H9 (cell line): ENCODE measurements at regions not wholly inside any gene's neighbourhood (a gene's known extent, or its start where the extent isn't known, plus 50 kb on each side); places are given as distances from the start of the nearest gene placed in this dataset.

ENCODE experiments used
- DNase-seq: peaks from one replicate; pipeline ENCODE4 v3.0.0-alpha.2; 2017
- H2AFZ ChIP-seq: one replicate; pipeline ENCODE4 v1.6.1; 2013; ENCODE audit warnings: mild to moderate bottlenecking, low read length, control low read depth, moderate library complexity
- H2AK5ac ChIP-seq: 2 replicates; pipeline ENCODE4 v1.6.1; 2013; ENCODE audit warnings: low read length, control low read depth, mixed read lengths; ENCODE audit not compliant: insufficient read length
- H2BK120ac ChIP-seq: one replicate; pipeline ENCODE4 v1.6.1; 2013; ENCODE audit warnings: low read depth, mild to moderate bottlenecking, low read length, control low read depth, inconsistent platforms; ENCODE audit not compliant: poor library complexity, severe bottlenecking
- H2BK12ac ChIP-seq: 2 replicates; pipeline ENCODE4 v1.6.1; 2013; ENCODE audit warnings: low read length, control low read depth, mixed read lengths, low read depth; ENCODE audit not compliant: insufficient read length
- H2BK15ac ChIP-seq: 2 replicates; pipeline ENCODE4 v1.6.1; 2013; ENCODE audit warnings: low read depth, low read length, control low read depth
- H2BK20ac ChIP-seq: one replicate; pipeline ENCODE4 v1.6.1; 2013; ENCODE audit warnings: low read depth, mild to moderate bottlenecking, low read length, control low read depth, inconsistent platforms; ENCODE audit not compliant: poor library complexity, severe bottlenecking
- H2BK5ac ChIP-seq: 2 replicates; pipeline ENCODE4 v1.6.1; 2013; ENCODE audit warnings: low read length, control low read depth, mixed read lengths; ENCODE audit not compliant: insufficient read length
- H3K14ac ChIP-seq: 2 replicates; pipeline ENCODE4 v1.6.1; 2013; ENCODE audit warnings: low read length, control low read depth; ENCODE audit not compliant: insufficient read depth
- H3K18ac ChIP-seq: 2 replicates; pipeline ENCODE4 v1.6.1; 2013; ENCODE audit warnings: low read depth, mild to moderate bottlenecking, mixed read lengths, low read length, control low read depth; ENCODE audit not compliant: insufficient read length
- H3K23ac ChIP-seq: 2 replicates; pipeline ENCODE4 v1.6.1; 2013; ENCODE audit warnings: low read length, control low read depth, mixed read lengths, low read depth; ENCODE audit not compliant: insufficient read length
- H3K23me2 ChIP-seq: 2 replicates; pipeline ENCODE4 v1.6.1; 2013; ENCODE audit warnings: low read depth, mild to moderate bottlenecking, mixed read lengths, low read length, control low read depth; ENCODE audit not compliant: insufficient read length, poor library complexity, severe bottlenecking
- H3K27ac ChIP-seq: 2 replicates; pipeline ENCODE4 v1.5.1; 2013; ENCODE audit warnings: low read length, control low read depth, mixed read lengths, low read depth; ENCODE audit not compliant: insufficient read length
- H3K27me3 ChIP-seq: 2 replicates; pipeline ENCODE4 v1.6.1; 2013; ENCODE audit warnings: low read length, control low read depth, inconsistent platforms; ENCODE audit not compliant: insufficient read depth
- H3K4ac ChIP-seq: 2 replicates; pipeline ENCODE4 v1.6.1; 2013; ENCODE audit warnings: low read depth, mild to moderate bottlenecking, control low read depth, inconsistent platforms, low read length, moderate library complexity
- H3K4me1 ChIP-seq: 2 replicates; pipeline ENCODE4 v1.6.1; 2013; ENCODE audit warnings: low read length, control low read depth, inconsistent platforms; ENCODE audit not compliant: insufficient read depth
- H3K4me2 ChIP-seq: 2 replicates; pipeline ENCODE4 v1.6.1; 2013; ENCODE audit warnings: low read length, control low read depth, mixed read lengths; ENCODE audit not compliant: insufficient read length, insufficient read depth
- H3K56ac ChIP-seq: 2 replicates; pipeline ENCODE4 v1.6.1; 2013; ENCODE audit warnings: low read depth, mild to moderate bottlenecking, mixed read lengths, low read length, control low read depth; ENCODE audit not compliant: insufficient read length
- H3K79me1 ChIP-seq: 2 replicates; pipeline ENCODE4 v1.6.1; 2013; ENCODE audit warnings: low read depth, mild to moderate bottlenecking, moderate library complexity, low read length, control low read depth, inconsistent platforms; ENCODE audit not compliant: insufficient read depth, poor library complexity, severe bottlenecking
- H3K79me2 ChIP-seq: 2 replicates; pipeline ENCODE4 v1.6.1; 2013; ENCODE audit warnings: low read length, control low read depth, inconsistent platforms; ENCODE audit not compliant: insufficient read depth
- H3K9ac ChIP-seq: 2 replicates; pipeline ENCODE4 v1.6.1; 2013; ENCODE audit warnings: low read length, control low read depth, mixed read lengths; ENCODE audit not compliant: insufficient read length; ENCODE audit errors: extremely low read depth
- H3K9me3 ChIP-seq: one replicate; pipeline ENCODE4 v1.6.1; 2013; ENCODE audit warnings: low read depth, low read length, inconsistent platforms; ENCODE audit not compliant: control insufficient read depth
- H3T11ph ChIP-seq: one replicate; pipeline ENCODE4 v1.6.1; 2013; ENCODE audit warnings: mild to moderate bottlenecking, low read length, control low read depth, inconsistent platforms
- H4K20me1 ChIP-seq: one replicate; pipeline ENCODE4 v1.6.1; 2013; ENCODE audit not compliant: control insufficient read depth, insufficient read length, insufficient read depth
- H4K5ac ChIP-seq: 2 replicates; pipeline ENCODE4 v1.6.1; 2013; ENCODE audit warnings: low read depth, mild to moderate bottlenecking, mixed read lengths, low read length, control low read depth; ENCODE audit not compliant: insufficient read length
- H4K8ac ChIP-seq: replicated peaks from 2 replicates; pipeline ENCODE4 v1.6.1; 2013; ENCODE audit warnings: low read length, control low read depth, mixed read lengths, low read depth; ENCODE audit not compliant: insufficient read length
- H4K91ac ChIP-seq: 2 replicates; pipeline ENCODE4 v1.6.1; 2013; ENCODE audit warnings: low read depth, mild to moderate bottlenecking, moderate library complexity, mixed read lengths, low read length, control low read depth; ENCODE audit not compliant: insufficient read length
- H3K27ac Mint-ChIP-seq, 3 experiments: 2 replicates in 2 of 3; 3 replicates in 1 of 3; pipeline ENCODE4 v1.8.0; 2020 to 2021; ENCODE audit warnings: mixed read lengths in 3 of 3, mild to moderate bottlenecking in 1 of 3, moderate library complexity in 1 of 3
- H3K27me3 Mint-ChIP-seq: 2 replicates; pipeline ENCODE4 v1.8.0; 2021; ENCODE audit warnings: low read depth, mild to moderate bottlenecking, moderate library complexity, mixed read lengths
- H3K36me3 Mint-ChIP-seq, 3 experiments: 2 replicates in 2 of 3; 3 replicates in 1 of 3; pipeline ENCODE4 v1.8.0; 2020 to 2021; ENCODE audit warnings: low read depth in 3 of 3, mixed read lengths in 3 of 3; ENCODE audit not compliant: insufficient read depth in 1 of 3
- H3K4me1 Mint-ChIP-seq, 2 experiments: 2 replicates each; pipeline ENCODE4 v1.8.0; 2020; ENCODE audit warnings: mixed read lengths in 2 of 2
- H3K4me3 Mint-ChIP-seq, 2 experiments: 2 replicates in 1 of 2; 3 replicates in 1 of 2; pipeline ENCODE4 v1.8.0; 2020 to 2021; ENCODE audit warnings: mild to moderate bottlenecking in 2 of 2, mixed read lengths in 2 of 2, moderate library complexity in 1 of 2
- H3K9me3 Mint-ChIP-seq, 2 experiments: 2 replicates in 1 of 2; 3 replicates in 1 of 2; pipeline ENCODE4 v1.8.0; 2020; ENCODE audit warnings: mild to moderate bottlenecking in 2 of 2, mixed read lengths in 2 of 2, moderate library complexity in 1 of 2
- CTCF ChIP-seq: fragments of 200-600 bp; sonication (generic); conservative IDR thresholded peaks from 3 replicates; pipeline ENCODE4 v1.8.0; 2021; ENCODE audit warnings: antibody characterized with exemption, mild to moderate bottlenecking
- WGBS: extraction: QIAGEN DNeasy Blood & Tissue Kit; methylation state at CpG from one replicate; pipeline ENCODE4 v1.1.7; 2013; ENCODE audit warnings: missing lambda C conversion rate, low lambda C conversion rate, mixed read lengths; ENCODE audit not compliant: insufficient read length; ENCODE audit errors: extremely low coverage; 5-methylcytosine and 5-hydroxymethylcytosine counted together

- H3K9ac ChIP-seq, result no peak overlapping the region
- H2BK12ac ChIP-seq, result no peak overlapping the region
- no peaks in the 10 kb centered on the region for H3K4me1 ChIP-seq
- Mint-ChIP-seq H3K27me3 (no peaks in the 10 kb centered on the region), H3K36me3 (no peaks in the 10 kb centered on the region), H3K27ac (no peak overlapping the region), H3K4me1 (no peaks in the 10 kb centered on the region), H3K4me3 (no peak overlapping the region), H3K9me3 (peaks cover 3% of the 10 kb centered on the region in 2 experiments; a peak in 2 of 5 replicates)
- DNase-seq, result no peak
- H3K23ac ChIP-seq, result no peak overlapping the region
- no peak overlapping the region for H3K56ac ChIP-seq
- WGBS, result no CpG with 5 or more reads among the region's 1 CpG
- H3K4me2 ChIP-seq, result no peak overlapping the region
- no peaks in the 10 kb centered on the region for H3K79me1 ChIP-seq
- no peak overlapping the region for H2BK120ac ChIP-seq
- H3K14ac ChIP-seq, result no peak overlapping the region
- no peak overlapping the region for H3K4ac ChIP-seq
- H3T11ph ChIP-seq, result no peak overlapping the region
- H3K27ac ChIP-seq, result no peak overlapping the region
- H2AFZ ChIP-seq, result no peak overlapping the region
- H3K27me3 ChIP-seq, result no peaks in the 10 kb centered on the region
- H2BK5ac ChIP-seq, result no peak overlapping the region
- H4K5ac ChIP-seq, result no peak overlapping the region
- no peak overlapping the region for H3K18ac ChIP-seq
- H3K9me3 ChIP-seq, result no peaks in the 10 kb centered on the region
- no peak overlapping the region for H2BK15ac ChIP-seq
- no peak overlapping the region for H4K8ac ChIP-seq
- H4K91ac ChIP-seq, result no peak overlapping the region
- no peak for TF ChIP-seq CTCF
- no peaks in the 10 kb centered on the region for H4K20me1 ChIP-seq
- H3K23me2 ChIP-seq, result no peaks in the 10 kb centered on the region
- no peak overlapping the region for H2AK5ac ChIP-seq
- no peaks in the 10 kb centered on the region for H3K79me2 ChIP-seq
- no peak overlapping the region for H2BK20ac ChIP-seq
These were observed 728.9 kb downstream of the SLC16A7 start for GRCh38 chr12:60324746-60325145.
